Stimulated activated CD8-positive, alpha-beta memory T cell treated with anti-CD3 and anti-CD28 coated beads, Interleukin-15, amount 100 ng/mL, for 24 hours (primary cell): ENCODE measurements at regions not wholly inside any gene's neighbourhood (a gene's known extent, or its start where the extent isn't known, plus 50 kb on each side); places are given as distances from the start of the nearest gene placed in this dataset.
"Not testable (repeated sequence)": the region's sequence is repeated elsewhere in the genome, so short reads cannot be mapped to it uniquely, and the experiment has no call there.

Source experiments
- DNase-seq: peaks from one replicate; pipeline ENCODE4 v3.0.0-alpha.2; 2020; ENCODE audit warnings: low read depth

- no peak for DNase-seq
Measured at GRCh38 chr9:7342736-7343135, 456.8 kb downstream of the DMAC1 start.

GRCh38 chr9:7342229-7342628 lies 457.3 kb downstream of the DMAC1 start:
- DNase-seq, result no peak

GRCh38 chr9:7341571-7341970 lies 458.0 kb downstream of the DMAC1 start:
- no peak for DNase-seq

GRCh38 chr9:7340451-7340850 lies 459.1 kb downstream of the DMAC1 start:
- no peak for DNase-seq

GRCh38 chr9:7338586-7339281 lies 460.8 kb downstream of the DMAC1 start:
- DNase-seq, result no peak

- DNase-seq, result no peak
Measured at GRCh38 chr9:7336356-7337065, 463.1 kb downstream of the DMAC1 start.

GRCh38 chr9:7333719-7334118 lies 465.9 kb downstream of the DMAC1 start:
- DNase-seq, result no peak

GRCh38 chr9:7332780-7333179 lies 466.8 kb downstream of the DMAC1 start:
- no peak for DNase-seq

GRCh38 chr9:7328453-7328852 lies 471.1 kb downstream of the DMAC1 start:
- no peak for DNase-seq

GRCh38 chr9:7325995-7326394 lies 473.6 kb downstream of the DMAC1 start:
- DNase-seq, result no peak

GRCh38 chr9:7324152-7324598 lies 475.4 kb downstream of the DMAC1 start:
- DNase-seq, result no peak

GRCh38 chr9:7320841-7321240 lies 478.7 kb downstream of the DMAC1 start:
- DNase-seq, result no peak

GRCh38 chr9:7320139-7320538 lies 479.4 kb downstream of the DMAC1 start:
- no peak for DNase-seq

GRCh38 chr9:7318920-7319319 lies 480.7 kb downstream of the DMAC1 start:
- DNase-seq, result no peak

GRCh38 chr9:7316967-7317366 lies 482.6 kb downstream of the DMAC1 start:
- DNase-seq, result no peak

- no peak for DNase-seq
Measured at GRCh38 chr9:7316166-7316795, 483.3 kb downstream of the DMAC1 start.

- DNase-seq, result no peak
Measured at GRCh38 chr9:7315746-7316145, 483.8 kb downstream of the DMAC1 start.

- DNase-seq, result no peak
Measured at GRCh38 chr9:7315116-7315515, 484.5 kb downstream of the DMAC1 start.

GRCh38 chr9:7313389-7313788 lies 486.2 kb downstream of the DMAC1 start:
- DNase-seq, result no peak

- DNase-seq, result not testable (repeated sequence)
Measured at GRCh38 chr9:7309051-7309450, 490.5 kb downstream of the DMAC1 start.

GRCh38 chr9:7305677-7306076 lies 493.9 kb downstream of the DMAC1 start:
- no peak for DNase-seq

- DNase-seq, result no peak
Measured at GRCh38 chr9:7304627-7304995, 495.0 kb downstream of the DMAC1 start.

- DNase-seq, result no peak
Measured at GRCh38 chr9:7303907-7304626, 495.5 kb downstream of the DMAC1 start.
